SU-DHL-6 (cell line): ENCODE measurements at regions not wholly inside any gene's neighbourhood (a gene's known extent, or its start where the extent isn't known, plus 50 kb on each side); places are given as distances from the start of the nearest gene placed in this dataset.

Source experiments
- EZH2phosphoT487 ChIP-seq: fragments of 200-600 bp; sonication (generic), shearing (Covaris generic); conservative IDR thresholded peaks from 2 replicates; pipeline ENCODE4 v1.6.1; 2018; ENCODE audit warnings: mild to moderate bottlenecking, antibody characterized with exemption, low read length, moderate library complexity, mixed read lengths
- TF ChIP-seq, protein P1 (sequence below): fragments of 200-600 bp; sonication (generic); IDR thresholded peaks from one replicate; pipeline ENCODE4 v1.5.1; 2017; ENCODE audit warnings: antibody characterized with exemption, mild to moderate bottlenecking, low read length, moderate library complexity; ENCODE audit not compliant: insufficient read depth, poor library complexity, severe bottlenecking

DNA sequence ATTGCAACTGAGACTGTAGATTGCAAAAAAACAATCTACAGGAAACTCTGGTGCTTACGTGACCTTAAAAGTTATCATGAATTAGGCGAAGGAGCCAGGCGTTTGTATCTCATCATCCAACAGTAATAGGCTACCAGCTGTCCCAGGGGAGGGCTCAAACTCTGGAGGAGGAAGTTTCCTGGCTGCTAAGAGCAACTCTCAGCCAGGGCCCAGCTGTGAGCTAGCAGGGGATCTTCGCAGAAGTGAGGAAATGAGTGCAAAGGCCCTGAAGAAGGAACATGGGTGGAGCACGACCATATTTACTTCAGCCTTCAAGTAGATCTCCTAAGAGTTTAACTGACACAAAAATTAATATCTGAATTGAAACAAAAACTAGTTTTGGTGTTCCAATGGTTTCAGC lies 686.9 kb upstream of the MAP3K7 start:
- TF ChIP-seq, protein P1, sequence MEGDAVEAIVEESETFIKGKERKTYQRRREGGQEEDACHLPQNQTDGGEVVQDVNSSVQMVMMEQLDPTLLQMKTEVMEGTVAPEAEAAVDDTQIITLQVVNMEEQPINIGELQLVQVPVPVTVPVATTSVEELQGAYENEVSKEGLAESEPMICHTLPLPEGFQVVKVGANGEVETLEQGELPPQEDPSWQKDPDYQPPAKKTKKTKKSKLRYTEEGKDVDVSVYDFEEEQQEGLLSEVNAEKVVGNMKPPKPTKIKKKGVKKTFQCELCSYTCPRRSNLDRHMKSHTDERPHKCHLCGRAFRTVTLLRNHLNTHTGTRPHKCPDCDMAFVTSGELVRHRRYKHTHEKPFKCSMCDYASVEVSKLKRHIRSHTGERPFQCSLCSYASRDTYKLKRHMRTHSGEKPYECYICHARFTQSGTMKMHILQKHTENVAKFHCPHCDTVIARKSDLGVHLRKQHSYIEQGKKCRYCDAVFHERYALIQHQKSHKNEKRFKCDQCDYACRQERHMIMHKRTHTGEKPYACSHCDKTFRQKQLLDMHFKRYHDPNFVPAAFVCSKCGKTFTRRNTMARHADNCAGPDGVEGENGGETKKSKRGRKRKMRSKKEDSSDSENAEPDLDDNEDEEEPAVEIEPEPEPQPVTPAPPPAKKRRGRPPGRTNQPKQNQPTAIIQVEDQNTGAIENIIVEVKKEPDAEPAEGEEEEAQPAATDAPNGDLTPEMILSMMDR = no peak
- no peak for TF ChIP-seq EZH2phosphoT487
